ENCODE measurements at regions not wholly inside any gene's neighbourhood (a gene's known extent, or its start where the extent isn't known, plus 50 kb on each side); places are given as distances from the start of the nearest gene placed in this dataset.

DNA sequence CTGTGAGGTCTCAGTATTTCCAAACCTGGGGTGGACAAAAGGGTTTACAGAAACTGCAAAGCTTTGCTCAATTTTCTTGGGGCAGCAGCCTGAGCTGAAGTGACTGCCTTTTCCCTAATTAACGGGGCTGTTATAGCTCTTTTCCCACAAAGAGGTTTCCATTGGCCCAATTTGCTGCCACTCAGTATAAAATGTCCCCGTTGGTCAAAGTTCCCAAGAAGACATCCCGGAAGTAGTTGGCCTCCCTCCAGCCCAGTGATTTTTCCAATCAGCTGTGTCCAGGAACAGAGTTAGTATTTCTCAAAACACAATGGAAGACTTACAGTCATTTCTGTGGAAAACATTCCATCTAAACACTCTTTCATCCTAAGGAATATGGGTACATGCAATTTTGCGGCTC is 643.6 kb downstream of the ACTL7B start:
- no peak for DNase-seq

DNA sequence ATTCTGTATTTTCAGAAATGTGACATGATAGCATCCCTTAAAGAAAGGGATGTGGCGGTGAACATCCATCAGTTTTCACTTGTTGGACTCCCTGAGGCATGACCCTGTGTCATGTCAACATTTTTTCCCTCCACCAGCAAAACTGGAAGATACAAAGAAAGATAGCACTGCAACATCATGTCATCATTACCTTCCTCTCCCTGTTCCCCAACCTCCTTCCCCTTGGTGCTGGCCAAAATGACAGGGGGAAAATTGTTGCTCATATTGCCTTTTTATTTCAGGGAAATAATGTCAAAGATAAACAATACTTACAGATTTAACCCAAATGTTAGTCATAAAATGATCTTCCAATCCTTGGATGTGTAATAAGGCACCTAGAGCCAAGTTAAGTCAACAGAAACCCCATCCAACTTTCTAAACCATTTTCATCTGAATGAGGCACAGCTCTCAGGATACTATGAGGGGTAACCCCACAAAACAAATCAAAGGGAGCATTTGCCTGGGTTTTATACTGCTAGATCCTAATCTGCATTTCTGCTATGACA is 644.3 kb downstream of the ACTL7B start:
- DNase-seq = no peak

DNA sequence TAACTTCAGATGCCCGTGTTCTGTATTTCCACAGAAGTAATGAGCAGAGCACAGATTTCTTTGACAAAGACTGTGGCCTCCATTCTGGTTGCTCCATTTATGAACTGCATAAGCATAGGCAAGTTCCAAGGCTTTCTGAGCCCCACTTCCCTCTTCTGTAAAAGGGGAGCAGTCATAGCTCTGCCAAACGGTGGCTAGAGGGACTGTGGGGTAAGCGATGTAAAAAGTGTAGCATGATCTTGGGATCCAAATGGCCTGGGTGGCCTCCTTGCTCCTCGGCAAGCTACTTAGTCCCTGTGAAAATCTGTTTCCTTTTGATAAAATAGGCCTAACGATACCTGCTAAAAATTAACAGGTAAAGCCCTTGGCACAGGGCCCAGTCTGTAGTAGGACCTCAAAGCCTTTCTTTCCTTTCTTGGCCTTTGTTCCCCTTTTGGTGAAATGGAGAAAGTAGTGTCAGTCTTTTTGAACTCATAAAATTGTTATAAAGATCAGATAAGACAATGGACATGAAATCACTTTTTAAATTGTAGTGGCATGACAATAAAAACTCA is 646.6 kb downstream of the ACTL7B start:
- DNase-seq = no peak

DNA sequence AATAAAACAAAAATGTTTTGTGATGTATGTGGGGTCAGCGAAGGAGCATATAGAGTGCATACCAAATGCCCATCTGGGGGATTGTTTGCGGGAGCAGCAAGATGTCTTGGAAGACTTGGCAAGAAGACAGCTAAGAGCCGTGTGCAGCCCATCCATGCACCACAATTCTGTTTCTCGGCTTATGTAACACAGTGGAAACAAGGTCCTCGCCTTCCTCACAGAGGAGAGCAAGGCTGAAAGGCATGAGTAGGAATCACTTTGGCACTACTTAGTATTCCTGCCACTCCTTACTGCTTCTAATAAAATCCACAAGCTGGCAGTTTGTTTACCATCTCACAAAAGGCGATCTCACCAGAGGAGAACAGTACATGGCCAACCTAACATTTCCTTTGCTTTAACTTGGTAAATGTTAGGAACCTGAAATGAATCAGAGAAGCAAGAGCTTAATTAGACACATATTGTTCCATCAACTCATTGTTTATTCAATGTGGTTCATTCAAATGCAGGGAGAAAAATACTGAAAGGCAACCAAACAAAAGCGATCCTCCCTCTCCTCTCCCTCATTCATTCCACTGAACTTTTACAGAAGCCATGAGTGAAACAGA is 648.1 kb downstream of the ACTL7B start:
- no peak for DNase-seq

DNA sequence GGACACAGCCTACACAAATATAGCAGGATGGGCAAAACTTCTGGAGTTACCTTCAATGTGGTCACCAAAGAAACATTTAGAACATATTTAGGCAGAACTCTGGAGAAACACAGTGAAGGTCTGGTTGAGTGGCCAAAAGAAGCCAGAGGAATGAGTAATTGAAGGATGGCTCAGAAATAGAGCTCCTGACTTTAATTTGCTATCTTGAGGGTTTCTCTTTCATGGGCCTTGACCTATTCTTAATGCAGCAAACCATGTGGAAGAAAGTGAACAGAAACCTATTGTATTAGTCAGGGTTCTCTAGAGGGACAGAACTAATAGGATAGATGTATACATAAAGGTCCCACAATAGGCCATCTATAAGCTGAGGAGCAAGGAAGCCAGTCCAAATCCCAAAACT is 650.5 kb downstream of the ACTL7B start:
- no peak for DNase-seq

DNA sequence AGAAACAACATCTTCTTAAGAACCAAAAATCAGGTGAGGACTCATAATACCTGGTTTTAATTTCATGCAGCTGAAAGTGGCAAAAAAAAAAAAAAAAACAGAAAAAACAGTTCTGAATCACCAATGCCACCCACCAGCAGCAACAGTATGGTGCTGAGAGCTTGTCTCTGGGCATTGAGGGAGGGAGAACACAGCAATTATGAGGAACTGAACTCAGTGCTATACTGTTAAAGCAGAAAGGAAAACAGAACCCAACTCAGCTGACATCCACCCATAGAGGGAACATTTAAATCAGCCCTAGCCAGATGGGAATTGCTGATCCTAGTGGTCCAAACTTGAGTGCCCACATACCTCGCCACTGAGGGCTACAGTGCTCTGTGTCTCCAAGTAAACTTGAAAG is 657.9 kb downstream of the ACTL7B start:
- DNase-seq = no peak

DNA sequence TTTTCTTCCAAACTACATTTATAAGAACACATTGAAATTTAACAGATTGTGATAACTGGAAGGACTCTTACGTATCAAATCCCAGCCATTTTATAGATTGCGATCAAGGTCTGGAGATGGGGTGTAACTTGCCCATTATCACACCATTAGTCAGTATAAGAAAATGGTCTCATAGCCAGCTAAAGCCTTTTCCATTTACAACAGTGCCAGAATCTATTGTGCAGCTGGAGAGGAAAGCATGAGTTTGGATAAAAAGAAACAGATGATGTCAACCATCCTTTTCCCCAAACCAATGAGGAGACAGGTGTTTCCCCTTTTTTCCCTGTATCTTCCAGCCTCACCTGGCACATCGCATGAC is 658.8 kb downstream of the ACTL7B start:
- DNase-seq = no peak

DNA sequence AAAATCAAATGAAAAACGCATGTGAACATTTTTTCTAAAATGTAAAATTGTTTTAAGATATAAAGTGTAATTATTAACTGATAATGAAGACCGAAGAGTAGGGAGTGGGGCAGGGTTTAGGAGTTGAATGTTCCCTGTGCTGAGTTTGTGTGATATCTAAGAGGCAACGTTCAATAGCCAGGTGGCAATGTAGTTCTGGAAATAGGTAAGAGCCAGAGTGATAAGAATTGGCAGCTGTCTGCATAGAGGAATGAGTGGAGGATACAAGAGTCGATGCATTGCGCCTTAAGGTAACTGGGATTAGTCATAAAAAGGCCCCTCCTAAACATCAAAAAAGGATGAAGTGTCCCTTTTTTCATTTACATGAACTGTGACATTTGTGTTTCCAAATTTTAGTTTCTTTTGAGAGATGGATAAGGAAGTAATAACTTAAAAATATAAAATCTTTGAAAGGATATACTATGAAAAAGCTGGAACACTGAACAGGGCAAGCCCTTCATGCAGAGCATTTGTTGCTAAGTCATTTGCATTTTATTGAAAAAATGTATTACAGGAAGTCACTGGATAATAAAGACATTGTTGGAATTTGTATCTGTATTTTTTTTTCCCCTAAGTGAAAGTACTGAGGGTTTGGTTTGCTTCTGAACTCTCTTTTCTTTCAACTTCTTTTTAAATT is 659.3 kb downstream of the ACTL7B start:
- DNase-seq = no peak

DNA sequence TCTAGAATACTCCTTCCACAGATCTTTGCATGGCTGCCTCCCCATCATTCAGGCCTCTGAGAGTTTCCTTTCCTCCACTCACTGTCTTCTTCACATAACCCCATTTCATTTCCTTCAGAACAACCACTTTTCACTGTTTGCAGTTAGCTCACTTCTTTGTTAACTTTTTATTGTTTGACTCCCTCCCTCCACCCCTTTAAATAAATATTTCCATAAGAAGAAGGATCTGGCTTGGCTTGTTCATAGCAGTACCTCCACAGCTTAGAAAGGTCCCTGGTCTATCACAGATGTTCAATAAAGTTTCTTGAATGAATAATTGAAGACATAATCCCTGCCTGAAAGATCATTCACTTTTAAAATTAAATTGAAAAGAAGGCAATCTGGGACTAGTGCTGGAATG is 661.6 kb downstream of the ACTL7B start:
- DNase-seq = no peak

DNA sequence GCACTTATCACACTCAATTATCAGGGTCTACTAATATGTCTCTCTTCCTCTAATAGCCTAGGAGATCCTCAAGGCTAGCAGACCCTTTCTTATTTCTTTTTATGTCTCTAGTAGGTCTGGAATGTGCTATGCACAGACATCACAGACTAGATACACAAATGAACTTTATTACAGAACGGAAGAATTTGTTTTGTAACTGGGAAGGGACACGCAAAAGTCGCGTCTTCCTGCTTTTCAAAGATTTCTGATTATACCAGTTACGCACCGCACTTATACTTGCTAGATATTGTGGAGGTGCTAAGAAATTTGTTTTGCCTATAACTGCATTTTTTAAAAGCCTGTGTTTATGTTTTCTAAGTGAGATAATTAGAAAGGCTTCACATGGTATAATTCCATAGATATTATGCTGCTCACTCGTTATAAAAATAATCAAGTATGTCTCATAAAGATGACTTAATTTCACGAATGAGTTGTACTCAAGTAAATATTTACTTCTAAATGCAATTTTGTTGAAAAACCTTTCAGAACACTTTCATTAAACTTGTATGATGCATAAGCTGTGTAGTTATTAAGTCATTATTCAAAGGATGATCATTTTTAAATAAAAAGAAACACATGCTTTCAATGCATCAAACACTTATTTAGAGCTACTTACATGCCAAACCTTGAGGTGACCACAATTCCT is 662.6 kb downstream of the ACTL7B start:
- DNase-seq = no peak

DNA sequence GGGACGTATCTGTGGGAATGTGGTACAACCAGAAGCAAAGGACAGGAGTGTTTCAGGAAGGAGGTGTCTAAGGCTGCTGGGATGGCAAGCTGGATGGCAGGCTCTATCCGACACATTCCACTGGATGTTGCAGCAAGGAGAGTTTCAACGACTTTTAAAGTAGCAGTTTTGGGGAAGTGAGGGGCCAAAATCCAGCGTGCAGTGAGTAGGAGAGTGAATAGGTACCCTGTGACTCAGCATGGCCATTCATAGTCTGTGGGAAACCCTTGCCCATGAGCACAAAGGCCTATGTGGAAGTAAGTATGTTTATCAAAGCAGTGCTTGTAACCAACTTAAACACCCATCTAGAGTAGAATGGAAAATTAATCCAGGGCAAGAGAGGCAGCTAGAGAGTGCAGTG is 664.7 kb downstream of the ACTL7B start:
- DNase-seq = no peak

DNA sequence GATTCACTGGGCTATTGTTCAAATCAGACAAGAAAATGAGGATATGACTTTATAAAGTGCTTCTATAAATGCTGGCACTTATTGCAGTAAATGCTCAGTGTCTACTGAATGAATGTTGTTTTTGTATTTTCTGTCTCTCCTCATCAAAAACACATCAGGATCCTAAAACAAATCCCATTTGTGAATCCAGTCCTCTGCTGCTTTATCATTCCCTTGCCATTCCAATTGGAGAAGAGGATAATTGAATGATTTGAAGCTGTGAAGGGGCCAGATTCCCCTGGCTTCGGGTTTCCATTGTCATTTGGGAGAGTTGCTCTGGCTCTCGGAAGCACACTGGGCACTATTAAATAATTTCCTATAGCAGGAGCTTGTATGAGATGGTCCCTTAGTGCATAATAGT is 666.8 kb downstream of the ACTL7B start:
- DNase-seq = no peak

DNA sequence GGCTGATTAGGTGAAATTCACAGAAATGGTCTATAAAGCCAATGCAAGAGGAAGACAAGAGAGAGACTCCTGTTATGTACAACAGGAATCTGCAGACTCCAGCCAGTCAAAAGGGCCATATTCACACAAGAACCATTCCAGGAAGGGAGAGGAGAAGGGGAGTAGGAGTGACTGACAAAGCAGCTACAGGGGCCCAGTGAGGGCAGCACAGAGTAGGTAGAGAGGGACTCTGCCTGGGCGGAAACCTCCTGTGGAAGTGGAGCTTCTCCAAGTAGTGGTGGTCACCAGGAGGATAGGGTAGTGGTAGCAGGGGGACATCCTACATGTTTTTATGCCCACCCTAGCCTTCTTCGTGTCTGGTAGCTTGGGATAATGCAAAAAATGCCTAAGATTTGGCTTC is 667.3 kb downstream of the ACTL7B start:
- no peak for DNase-seq

DNA sequence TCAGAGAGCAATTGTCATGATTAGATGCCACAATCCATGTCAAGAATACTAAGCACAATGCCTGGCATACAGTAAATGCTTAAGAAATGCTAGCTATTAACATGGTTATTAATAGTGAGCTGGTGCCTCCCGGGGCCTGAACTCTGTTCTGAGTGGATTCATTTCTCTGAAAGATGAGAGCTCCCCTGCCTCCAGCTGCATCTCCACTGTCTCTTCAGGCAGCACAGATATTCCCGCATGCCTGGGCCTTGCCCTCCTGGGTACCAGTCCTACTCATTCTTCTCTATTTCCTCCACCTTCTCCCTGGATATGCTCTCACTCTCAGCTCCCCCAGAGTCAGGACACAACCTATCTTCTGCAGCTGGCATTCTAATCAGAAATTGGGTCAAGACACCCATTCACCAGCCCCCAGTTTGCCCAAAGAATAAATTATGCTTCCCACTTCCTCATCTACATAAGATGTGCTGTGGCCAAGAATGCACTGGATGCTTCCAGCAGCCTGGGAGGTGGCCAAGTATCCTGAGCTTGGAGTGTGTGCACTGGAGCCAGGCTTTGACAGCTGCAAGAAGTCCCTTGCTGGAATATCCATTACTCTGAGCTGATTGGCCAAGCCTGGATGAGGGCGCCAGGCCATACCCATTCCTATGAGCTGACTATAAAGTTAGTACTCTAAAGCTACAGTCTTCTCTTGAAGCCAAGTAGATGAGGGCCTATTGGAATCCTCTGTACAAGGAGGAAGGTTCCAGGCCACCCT is 669.0 kb downstream of the ACTL7B start:
- DNase-seq = no peak

DNA sequence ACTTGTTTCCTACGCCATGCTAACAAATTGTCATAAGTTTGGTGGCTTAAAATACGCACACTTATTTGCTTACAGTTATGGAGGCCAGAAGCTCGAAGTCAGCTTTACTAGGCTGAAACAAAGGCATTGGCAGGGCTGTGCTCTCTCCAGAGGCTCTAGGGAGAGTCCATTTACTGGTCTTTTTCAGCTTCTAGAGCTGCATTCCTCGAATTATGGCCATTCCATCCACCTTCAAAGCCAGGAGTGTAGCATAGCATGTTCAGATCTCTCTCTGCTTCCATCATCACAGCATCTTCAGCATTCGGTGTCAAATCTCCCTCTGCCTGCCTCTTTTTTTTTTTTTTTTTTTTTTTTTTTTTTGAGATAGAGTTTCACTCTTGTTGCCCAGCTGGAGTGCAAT is 670.2 kb downstream of the ACTL7B start:
- no peak for DNase-seq

DNA sequence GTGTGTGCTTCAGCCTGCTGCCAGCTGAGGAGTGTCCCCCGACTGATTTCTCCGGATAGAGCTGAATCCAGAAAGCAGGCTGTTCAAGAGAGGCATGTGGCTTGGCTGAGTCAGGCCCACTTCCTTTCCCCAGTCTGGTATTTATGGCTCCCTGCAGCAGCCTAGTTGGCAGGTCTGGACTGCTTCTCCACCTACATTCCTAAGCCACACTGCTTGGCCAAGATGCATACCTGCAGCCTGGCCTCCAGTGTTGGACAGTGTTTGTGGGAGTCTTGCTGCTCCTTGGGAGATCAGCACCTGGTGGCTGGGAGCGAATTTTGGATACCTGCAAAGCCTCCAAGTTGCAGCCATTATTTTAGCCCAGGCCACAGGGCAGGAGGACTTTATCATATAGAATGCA is 670.8 kb downstream of the ACTL7B start:
- no peak for DNase-seq

DNA sequence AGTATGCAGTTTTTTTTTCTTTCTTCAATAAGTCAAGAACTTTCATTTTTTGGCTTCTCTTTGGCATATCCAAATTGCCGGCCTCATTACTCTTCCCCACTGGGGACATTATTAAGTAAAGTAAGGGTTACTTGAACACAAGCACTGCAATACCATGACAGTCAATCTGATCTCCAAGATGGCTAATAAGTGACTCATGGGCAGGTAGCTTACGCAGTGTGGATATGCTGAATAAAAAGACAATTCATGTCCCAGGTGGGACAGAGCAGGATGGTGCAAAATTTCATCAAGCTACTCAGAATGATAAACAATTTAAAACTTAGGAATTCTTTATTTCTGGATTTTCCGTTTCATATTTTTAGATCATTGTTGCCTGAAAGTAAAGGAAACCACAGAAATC is 671.8 kb downstream of the ACTL7B start:
- no peak for DNase-seq

DNA sequence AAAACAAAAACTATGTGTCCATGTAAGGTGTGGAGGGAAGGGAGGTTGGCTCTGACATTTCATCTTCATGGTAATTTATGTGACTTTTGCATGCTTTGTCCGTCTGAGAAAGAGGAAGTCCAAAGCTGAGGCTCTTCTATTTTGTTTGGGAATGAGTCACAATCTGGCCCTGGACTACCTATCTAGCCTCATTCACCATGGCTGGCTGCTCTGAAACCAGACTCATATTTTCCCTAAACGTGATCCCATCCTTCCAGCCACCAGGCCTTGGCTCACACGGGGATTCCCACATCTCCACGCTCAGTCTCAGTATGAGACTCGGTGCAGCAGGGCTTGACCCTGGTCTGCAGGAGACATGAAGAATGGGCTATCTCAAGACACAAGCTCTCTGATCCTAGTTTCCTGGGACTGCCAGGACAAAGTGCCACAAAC is 672.8 kb downstream of the ACTL7B start:
- DNase-seq = no peak

DNA sequence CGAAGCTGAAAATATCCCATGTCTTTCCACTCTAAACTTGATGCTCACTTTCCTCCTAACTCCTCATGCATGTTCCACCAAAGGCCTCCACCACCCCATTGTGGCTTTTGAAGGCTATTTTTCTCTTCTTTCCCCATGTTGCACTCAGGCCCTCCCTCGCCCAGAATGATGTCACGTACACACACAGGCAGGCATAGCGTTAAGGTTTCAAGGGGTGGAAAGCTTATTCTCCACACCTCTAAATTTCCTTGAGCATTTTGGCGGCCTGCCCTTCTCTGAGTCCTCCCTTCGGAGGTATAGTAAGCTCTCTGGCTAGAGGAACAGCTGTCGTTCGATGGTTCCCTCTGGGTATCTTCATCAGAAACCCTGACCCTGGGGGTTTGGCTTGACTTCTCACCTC is 673.5 kb downstream of the ACTL7B start:
- DNase-seq = no peak

DNA sequence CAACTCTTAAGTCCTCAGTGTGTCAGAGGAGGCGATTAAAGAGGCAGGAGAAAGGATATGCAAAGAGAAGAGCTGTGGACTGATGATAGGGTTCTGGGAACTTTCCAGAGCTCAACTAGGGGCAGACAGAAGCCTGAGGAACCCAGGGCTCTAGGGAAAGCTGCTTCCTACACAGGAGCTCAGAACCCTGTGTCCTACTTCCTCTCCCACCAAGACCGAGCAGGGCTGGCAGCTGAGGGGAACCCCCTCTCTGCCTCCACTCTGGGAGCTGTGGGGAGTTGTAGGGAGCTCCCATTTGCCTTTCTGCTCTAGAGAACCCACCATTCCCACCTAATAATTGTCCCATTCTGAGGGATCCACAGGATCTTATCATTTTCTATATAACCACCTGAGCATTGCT is 674.3 kb downstream of the ACTL7B start:
- DNase-seq = no peak

DNA sequence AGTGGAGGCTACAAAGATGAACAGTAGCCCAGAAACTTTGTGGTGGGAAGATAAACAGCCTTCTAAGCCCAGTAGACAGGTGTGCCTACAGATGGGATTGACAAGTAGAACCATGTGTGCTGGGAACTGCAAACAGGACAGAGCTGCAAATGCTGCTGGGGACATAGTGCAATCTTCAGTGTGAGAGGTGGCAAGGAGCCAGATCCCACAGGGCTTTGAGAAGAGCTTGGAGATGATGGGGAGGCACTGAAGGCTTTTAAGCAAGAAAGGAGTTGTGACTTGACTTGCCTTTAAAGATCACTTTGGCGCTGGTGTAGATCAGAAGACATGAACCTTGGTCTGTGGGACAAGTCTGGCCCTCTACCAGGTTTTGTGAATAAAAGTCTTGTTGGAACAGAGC is 675.2 kb downstream of the ACTL7B start:
- no peak for DNase-seq

DNA sequence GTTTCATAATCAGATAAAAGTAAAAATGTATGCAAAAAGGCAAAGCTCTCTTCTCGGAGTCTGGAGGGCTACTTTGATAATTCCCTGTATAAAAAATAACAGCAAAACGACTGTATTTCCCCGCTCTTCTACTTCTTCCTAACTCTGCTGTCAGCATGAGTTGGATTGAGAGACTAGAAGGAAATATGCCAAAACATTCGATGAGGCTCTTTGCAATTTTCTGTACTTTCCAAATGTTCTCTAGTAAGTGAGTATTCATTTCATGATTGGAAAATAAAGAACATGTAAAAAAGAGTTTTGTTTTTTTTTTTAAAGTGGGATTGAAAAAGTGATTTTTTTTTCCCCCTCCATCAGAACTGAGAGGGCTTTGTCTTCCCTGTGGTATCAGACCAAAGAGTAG is 677.5 kb downstream of the ACTL7B start:
- DNase-seq = no peak

DNA sequence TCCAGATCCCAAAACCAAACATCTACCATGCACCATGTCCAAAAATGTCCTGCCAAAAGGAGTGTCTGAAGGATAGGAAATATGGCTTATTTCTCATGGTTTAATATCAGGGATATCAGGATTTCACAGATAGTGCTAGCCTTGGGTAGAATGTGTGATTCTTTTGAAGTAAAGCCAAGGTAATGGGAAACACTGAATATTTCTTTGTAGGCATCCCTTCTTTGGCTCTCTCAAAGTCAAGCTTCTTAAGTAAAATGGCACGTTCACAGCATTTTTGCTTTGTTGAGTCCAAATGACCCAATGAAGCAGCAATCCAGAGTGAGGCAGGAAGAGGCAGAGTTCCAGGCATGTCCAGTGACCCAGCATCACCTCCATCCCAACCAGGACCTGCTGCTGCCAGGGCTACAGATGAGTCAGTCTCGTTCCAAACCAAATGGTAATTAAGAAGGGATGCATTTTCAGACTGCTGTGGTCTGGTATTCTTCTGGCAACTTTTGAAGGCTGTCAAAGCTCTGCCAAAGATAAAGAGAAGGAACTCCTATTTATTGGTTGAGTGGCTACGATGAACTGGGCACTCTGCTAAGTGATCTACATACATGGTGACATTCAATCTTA is 678.8 kb upstream of the KLF4 start:
- no peak for DNase-seq
